ENCODE measurements at regions not wholly inside any gene's neighbourhood (a gene's known extent, or its start where the extent isn't known, plus 50 kb on each side); places are given as distances from the start of the nearest gene placed in this dataset.

DNA sequence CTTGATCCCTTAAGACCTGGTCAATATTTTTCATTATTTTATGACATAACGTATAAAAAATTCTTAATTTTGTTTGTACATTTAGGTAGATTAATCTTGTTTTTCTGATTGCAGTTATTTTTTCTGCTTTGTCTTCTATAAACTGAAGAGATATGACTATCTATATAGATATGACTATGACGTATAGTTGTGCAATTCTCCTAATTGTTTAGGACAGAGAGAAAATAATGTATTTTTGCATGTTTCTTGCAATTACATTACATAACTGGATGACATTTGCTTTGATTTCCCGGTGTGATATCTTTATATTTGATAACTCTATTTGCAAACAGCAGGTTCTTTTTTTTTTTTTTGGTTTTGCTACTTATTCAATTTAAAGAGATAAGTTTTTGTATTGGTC lies 310.2 kb upstream of the REG3G start:
- H3K4me1 ChIP-seq = no peaks in the 10 kb centered on the region
- no peak overlapping the region for H3K4me3 ChIP-seq
- no peaks in the 10 kb centered on the region for H3K36me3 ChIP-seq
- no peaks in the 10 kb centered on the region for H3K9me3 ChIP-seq
- no peak for TF ChIP-seq POLR2A (IDR thresholded peaks at IDR 0.05)
- TF ChIP-seq POLR2AphosphoS5 (IDR thresholded peaks at IDR 0.05) = no peak
- TF ChIP-seq, protein P1, sequence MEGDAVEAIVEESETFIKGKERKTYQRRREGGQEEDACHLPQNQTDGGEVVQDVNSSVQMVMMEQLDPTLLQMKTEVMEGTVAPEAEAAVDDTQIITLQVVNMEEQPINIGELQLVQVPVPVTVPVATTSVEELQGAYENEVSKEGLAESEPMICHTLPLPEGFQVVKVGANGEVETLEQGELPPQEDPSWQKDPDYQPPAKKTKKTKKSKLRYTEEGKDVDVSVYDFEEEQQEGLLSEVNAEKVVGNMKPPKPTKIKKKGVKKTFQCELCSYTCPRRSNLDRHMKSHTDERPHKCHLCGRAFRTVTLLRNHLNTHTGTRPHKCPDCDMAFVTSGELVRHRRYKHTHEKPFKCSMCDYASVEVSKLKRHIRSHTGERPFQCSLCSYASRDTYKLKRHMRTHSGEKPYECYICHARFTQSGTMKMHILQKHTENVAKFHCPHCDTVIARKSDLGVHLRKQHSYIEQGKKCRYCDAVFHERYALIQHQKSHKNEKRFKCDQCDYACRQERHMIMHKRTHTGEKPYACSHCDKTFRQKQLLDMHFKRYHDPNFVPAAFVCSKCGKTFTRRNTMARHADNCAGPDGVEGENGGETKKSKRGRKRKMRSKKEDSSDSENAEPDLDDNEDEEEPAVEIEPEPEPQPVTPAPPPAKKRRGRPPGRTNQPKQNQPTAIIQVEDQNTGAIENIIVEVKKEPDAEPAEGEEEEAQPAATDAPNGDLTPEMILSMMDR (IDR thresholded peaks at IDR 0.05) = no peak
- DNase-seq (ENCODE audit: low spot score in 2 of 2) = no peak
- H3K27me3 ChIP-seq = no peaks in the 10 kb centered on the region
- H3K27ac ChIP-seq = no peak overlapping the region
- intact Hi-C loops (cut with DNase I; ENCODE audit: low total_unique reads) = no loop called here

DNA sequence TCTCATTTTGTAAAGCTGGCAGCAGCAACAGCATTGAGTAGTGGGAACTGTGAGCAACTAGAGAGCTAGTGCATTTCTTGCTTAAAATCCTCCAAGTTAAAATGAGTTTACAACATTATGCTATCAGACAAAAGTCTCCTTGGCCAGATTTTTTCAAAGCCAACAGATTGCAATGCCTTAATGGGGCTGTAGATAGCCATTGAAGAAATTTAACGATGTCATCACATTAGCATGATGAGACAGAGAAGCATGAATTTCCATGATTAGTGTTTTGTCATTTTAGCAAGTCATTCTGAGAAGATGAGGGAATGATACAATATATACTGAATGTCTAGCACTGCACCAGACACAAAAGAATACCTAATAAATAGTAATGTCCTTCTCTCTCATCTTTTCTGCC lies 307.5 kb upstream of the REG3G start:
- Histone ChIP-seq H3K9me3 (no peaks in the 10 kb centered on the region), H3K27ac (no peak overlapping the region), H3K27me3 (no peaks in the 10 kb centered on the region), H3K36me3 (no peaks in the 10 kb centered on the region), H3K4me3 (no peak overlapping the region), H3K4me1 (no peaks in the 10 kb centered on the region)
- DNase-seq (ENCODE audit: low spot score in 2 of 2) = no peak
- TF ChIP-seq POLR2AphosphoS5 (IDR thresholded peaks at IDR 0.05) = no peak
- no peak for TF ChIP-seq POLR2A (IDR thresholded peaks at IDR 0.05)
- TF ChIP-seq, protein P1 (IDR thresholded peaks at IDR 0.05) = no peak
- intact Hi-C loops (cut with DNase I; ENCODE audit: low total_unique reads) = no loop called here

DNA sequence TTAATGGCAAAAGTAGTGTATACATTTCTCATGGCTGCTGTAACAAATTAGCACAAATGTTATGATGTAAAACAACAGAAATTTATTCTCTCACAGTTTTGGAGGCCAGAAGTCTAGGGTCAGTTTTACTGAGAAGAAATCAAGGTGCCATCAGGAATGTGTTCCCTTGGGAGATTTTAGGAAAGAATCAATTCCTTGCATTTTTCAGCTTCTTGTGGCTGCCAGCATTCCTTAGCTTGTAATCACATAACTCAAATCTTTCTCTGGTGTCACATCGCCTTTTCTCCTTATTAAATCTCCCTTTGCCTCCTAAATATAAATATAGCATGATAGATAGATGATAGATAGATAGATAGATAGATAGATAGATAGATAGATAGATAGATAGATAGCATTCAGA lies 307.0 kb upstream of the REG3G start:
- Histone ChIP-seq H3K27me3 (no peaks in the 10 kb centered on the region), H3K36me3 (no peaks in the 10 kb centered on the region), H3K4me1 (no peaks in the 10 kb centered on the region), H3K9me3 (no peaks in the 10 kb centered on the region), H3K4me3 (no peak overlapping the region), H3K27ac (no peak overlapping the region)
- no peak for DNase-seq (ENCODE audit: low spot score in 2 of 2)
- TF ChIP-seq POLR2AphosphoS5 (IDR thresholded peaks at IDR 0.05) (no peak), POLR2A (IDR thresholded peaks at IDR 0.05) (no peak)
- intact Hi-C loops (cut with DNase I; ENCODE audit: low total_unique reads) = no loop called here

DNA sequence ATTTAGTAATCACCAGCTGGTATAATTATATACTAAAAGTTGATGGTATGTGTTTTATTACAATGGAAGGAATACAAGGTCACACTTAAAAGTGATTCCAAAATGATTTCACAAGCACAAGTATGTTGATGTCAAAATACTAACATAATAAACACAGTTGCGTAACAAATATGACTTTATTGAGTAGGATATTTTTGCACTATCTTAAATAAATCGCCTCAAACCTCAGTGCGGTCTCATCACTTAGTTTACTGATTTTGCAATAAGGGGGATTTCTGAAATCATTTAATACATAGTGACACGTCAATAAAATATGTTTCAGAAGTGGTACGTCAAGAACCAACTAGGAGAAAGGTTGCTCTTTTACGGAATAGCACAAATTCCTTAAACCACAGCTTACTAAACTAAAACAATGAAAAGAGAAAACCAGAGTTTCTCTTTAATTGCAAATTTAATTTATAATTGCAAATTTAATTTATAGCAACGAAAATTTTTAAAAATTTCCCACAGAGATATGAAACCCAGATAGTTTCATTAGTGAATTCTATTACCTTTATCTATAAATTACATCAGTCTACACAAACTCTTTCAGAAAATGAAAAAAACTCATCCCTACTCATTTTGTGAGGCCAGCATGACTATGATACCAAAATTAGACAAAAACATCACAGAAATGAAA lies 304.0 kb upstream of the REG3G start:
- DNase-seq (ENCODE audit: low spot score in 2 of 2) = no peak
- TF ChIP-seq POLR2AphosphoS5 (IDR thresholded peaks at IDR 0.05) (no peak), POLR2A (IDR thresholded peaks at IDR 0.05) (no peak)
- TF ChIP-seq, protein P1 (IDR thresholded peaks at IDR 0.05) = no peak
- no peak overlapping the region for H3K27ac ChIP-seq
- no peaks in the 10 kb centered on the region for H3K4me1 ChIP-seq
- no peaks in the 10 kb centered on the region for H3K9me3 ChIP-seq
- no peak overlapping the region for H3K4me3 ChIP-seq
- H3K36me3 ChIP-seq = no peaks in the 10 kb centered on the region
- H3K27me3 ChIP-seq = no peaks in the 10 kb centered on the region
- intact Hi-C loops (cut with DNase I; ENCODE audit: low total_unique reads) = no loop called here

DNA sequence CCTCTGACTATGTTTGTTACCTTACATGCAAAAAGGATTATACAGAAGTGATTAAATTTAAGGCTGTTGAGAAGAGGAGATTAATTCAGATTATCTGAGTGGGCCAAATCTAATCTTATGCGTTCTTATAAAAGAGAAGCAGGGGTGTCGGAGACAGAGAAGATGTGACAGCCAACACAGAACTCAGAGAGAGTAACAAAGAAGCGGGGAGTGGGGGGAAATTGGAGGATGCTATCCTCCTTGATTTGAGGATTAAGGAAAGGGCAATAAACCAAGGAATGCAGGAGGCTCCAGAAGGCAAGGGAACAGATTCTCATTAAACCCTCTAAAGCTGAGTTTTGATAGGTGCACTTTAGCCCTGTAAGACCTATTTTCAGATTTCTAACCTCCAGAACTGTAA lies 291.3 kb upstream of the REG3G start:
- DNase-seq (ENCODE audit: low spot score in 2 of 2) = no peak

More for the DNA sequence above, 291.3 kb upstream of the REG3G start:
- H3K27ac ChIP-seq = no peak overlapping the region
- TF ChIP-seq POLR2A (IDR thresholded peaks at IDR 0.05) = no peak
- TF ChIP-seq, protein P1 (IDR thresholded peaks at IDR 0.05) = no peak
- no peak for TF ChIP-seq POLR2AphosphoS5 (IDR thresholded peaks at IDR 0.05)
- intact Hi-C loops (cut with DNase I; ENCODE audit: low total_unique reads) = no loop called here
- no peak overlapping the region for H3K4me3 ChIP-seq
- no peaks in the 10 kb centered on the region for H3K9me3 ChIP-seq
- H3K36me3 ChIP-seq = no peaks in the 10 kb centered on the region
- no peaks in the 10 kb centered on the region for H3K4me1 ChIP-seq
- H3K27me3 ChIP-seq = no peaks in the 10 kb centered on the region
